HepG2 (cell line): ENCODE measurements at regions not wholly inside any gene's neighbourhood (a gene's known extent, or its start where the extent isn't known, plus 50 kb on each side); places are given as distances from the start of the nearest gene placed in this dataset.

Experiments
- CC2D1A ChIP-seq: sonication (generic); formaldehyde crosslinking; IDR thresholded peaks from 2 replicates; pipeline ENCODE4 v1.8.1; 2023; ENCODE audit warnings: mild to moderate bottlenecking, missing genetic modification reagents
- HOXA7 ChIP-seq: sonication (generic); formaldehyde crosslinking; IDR thresholded peaks from 2 replicates; pipeline ENCODE4 v1.8.1; 2022; ENCODE audit warnings: mild to moderate bottlenecking, missing genetic modification reagents, moderate library complexity
- NR2F6 ChIP-seq, 2 experiments: IDR thresholded peaks; 2 replicates each; pipeline ENCODE4 v1.6.1; 2016; ENCODE audit warnings: antibody characterized with exemption in 1 of 2, mild to moderate bottlenecking in 1 of 2
- PHF21A ChIP-seq: sonication (generic); formaldehyde crosslinking; IDR thresholded peaks from 2 replicates; pipeline ENCODE4 v1.5.0; 2020; ENCODE audit warnings: mild to moderate bottlenecking, missing genetic modification reagents
- POLR2G ChIP-seq: fragments of 200-400 bp; formaldehyde crosslinking; IDR thresholded peaks from 2 replicates; pipeline ENCODE4 v1.6.1; 2018; ENCODE audit warnings: mild to moderate bottlenecking, low read depth, low read length, moderate library complexity
- TCF7 ChIP-seq: sonication (generic); IDR thresholded peaks from 2 replicates; pipeline ENCODE4 v1.6.1; 2016; ENCODE audit warnings: antibody characterized with exemption, low read depth
- ZNF607 ChIP-seq: sonication (generic); formaldehyde crosslinking; IDR thresholded peaks from 2 replicates; pipeline ENCODE4 v1.5.1; 2020; ENCODE audit warnings: missing genetic modification reagents, mild to moderate bottlenecking, borderline replicate concordance
- ZNF652 ChIP-seq: IDR thresholded peaks from 2 replicates; pipeline ENCODE4 v1.6.1; 2016; ENCODE audit warnings: low read depth, borderline replicate concordance
- ZNF75D ChIP-seq: sonication (generic); formaldehyde crosslinking; IDR thresholded peaks from 2 replicates; pipeline ENCODE4 v1.8.1; 2023; ENCODE audit warnings: missing genetic modification reagents, mild to moderate bottlenecking, borderline replicate concordance
- ZNF790 ChIP-seq: sonication (generic); formaldehyde crosslinking; IDR thresholded peaks from 2 replicates; pipeline ENCODE4 v1.8.0; 2022; ENCODE audit warnings: missing genetic modification reagents, mild to moderate bottlenecking, borderline replicate concordance
- TF ChIP-seq, protein P1 (sequence below): sonication (generic); formaldehyde crosslinking; IDR thresholded peaks from one replicate; pipeline ENCODE4 v1.5.1; 2020; ENCODE audit warnings: mild to moderate bottlenecking, missing genetic modification reagents; ENCODE audit errors: not compliant biosample characterization
- TF ChIP-seq, protein P2 (sequence below): IDR thresholded peaks from 2 replicates; pipeline ENCODE4 v1.6.1; 2018; ENCODE audit warnings: missing genetic modification reagents
- TF ChIP-seq, protein P3 (sequence below): sonication (generic); formaldehyde crosslinking; IDR thresholded peaks from 2 replicates; pipeline ENCODE4 v1.4.0; 2020; ENCODE audit warnings: missing genetic modification reagents, borderline replicate concordance
- TF ChIP-seq, protein P4 (sequence below): sonication (generic); formaldehyde crosslinking; IDR thresholded peaks from 2 replicates; pipeline ENCODE4 v1.8.1; 2023; ENCODE audit warnings: mild to moderate bottlenecking, missing genetic modification reagents, borderline replicate concordance
- TF ChIP-seq, protein P5 (sequence below): sonication (generic); formaldehyde crosslinking; IDR thresholded peaks from 2 replicates; pipeline ENCODE4 v1.4.0; 2020; ENCODE audit warnings: missing genetic modification reagents
- TF ChIP-seq, protein P6 (sequence below): IDR thresholded peaks from 2 replicates; pipeline ENCODE4 v1.6.1; 2016; ENCODE audit warnings: missing genetic modification reagents, missing compliant biosample characterization

DNA sequence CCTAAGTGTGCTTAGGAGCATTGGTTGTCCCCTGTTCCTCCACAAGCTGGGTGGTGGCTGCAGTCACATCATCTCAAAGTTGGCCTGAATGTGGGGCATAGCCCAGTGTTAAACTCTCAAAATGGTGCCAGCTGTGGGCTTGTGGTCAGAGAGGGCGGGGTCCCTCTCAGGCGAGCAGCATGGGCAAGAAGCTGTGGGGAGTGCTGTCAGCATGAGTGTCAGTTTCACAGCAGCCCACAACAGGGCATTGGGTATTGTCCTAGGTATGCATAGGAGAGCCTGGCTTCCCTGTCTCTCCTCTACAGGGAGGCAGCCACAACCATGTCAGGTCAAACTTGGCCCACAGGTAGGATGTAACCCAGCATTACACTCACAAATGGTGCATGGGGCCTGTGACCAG lies 285.6 kb upstream of the THSD7B start (continued):
- TF ChIP-seq, protein P1, sequence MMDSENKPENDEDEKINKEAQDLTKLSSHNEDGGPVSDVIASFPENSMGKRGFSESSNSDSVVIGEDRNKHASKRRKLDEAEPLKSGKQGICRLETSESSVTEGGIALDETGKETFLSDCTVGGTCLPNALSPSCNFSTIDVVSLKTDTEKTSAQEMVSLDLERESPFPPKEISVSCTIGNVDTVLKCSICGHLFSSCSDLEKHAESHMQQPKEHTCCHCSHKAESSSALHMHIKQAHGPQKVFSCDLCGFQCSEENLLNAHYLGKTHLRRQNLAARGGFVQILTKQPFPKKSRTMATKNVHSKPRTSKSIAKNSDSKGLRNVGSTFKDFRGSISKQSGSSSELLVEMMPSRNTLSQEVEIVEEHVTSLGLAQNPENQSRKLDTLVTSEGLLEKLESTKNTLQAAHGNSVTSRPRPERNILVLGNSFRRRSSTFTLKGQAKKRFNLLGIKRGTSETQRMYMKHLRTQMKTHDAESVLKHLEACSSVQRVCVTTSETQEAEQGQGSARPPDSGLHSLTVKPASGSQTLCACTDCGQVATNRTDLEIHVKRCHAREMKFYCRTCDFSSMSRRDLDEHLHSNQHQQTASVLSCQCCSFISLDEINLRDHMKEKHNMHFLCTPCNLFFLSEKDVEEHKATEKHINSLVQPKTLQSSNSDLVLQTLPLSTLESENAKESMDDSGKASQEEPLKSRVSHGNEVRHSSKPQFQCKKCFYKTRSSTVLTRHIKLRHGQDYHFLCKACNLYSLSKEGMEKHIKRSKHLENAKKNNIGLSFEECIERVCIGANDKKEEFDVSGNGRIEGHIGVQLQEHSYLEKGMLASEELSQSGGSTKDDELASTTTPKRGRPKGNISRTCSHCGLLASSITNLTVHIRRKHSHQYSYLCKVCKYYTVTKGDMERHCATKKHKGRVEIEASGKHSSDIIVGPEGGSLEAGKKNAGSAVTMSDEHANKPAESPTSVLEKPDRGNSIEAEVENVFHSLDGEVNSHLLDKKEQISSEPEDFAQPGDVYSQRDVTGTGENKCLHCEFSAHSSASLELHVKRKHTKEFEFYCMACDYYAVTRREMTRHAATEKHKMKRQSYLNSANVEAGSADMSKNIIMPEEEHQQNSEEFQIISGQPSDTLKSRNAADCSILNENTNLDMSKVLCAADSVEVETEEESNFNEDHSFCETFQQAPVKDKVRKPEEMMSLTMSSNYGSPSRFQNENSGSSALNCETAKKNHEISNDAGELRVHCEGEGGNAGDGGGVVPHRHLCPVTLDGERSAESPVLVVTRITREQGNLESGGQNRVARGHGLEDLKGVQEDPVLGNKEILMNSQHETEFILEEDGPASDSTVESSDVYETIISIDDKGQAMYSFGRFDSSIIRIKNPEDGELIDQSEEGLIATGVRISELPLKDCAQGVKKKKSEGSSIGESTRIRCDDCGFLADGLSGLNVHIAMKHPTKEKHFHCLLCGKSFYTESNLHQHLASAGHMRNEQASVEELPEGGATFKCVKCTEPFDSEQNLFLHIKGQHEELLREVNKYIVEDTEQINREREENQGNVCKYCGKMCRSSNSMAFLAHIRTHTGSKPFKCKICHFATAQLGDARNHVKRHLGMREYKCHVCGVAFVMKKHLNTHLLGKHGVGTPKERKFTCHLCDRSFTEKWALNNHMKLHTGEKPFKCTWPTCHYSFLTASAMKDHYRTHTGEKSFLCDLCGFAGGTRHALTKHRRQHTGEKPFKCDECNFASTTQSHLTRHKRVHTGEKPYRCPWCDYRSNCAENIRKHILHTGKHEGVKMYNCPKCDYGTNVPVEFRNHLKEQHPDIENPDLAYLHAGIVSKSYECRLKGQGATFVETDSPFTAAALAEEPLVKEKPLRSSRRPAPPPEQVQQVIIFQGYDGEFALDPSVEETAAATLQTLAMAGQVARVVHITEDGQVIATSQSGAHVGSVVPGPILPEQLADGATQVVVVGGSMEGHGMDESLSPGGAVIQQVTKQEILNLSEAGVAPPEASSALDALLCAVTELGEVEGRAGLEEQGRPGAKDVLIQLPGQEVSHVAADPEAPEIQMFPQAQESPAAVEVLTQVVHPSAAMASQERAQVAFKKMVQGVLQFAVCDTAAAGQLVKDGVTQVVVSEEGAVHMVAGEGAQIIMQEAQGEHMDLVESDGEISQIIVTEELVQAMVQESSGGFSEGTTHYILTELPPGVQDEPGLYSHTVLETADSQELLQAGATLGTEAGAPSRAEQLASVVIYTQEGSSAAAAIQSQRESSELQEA (CRISPR knock-in tag), result no peak
- TF ChIP-seq ZNF790 (CRISPR knock-in tag) (no peak), NR2F6 (IDR thresholded peaks at IDR 0.05) (no peak), NR2F6 (CRISPR knock-in tag; IDR thresholded peaks at IDR 0.05) (no peak), HOXA7 (CRISPR knock-in tag) (no peak), ZNF75D (CRISPR knock-in tag) (no peak), PHF21A (CRISPR knock-in tag) (no peak), ZNF607 (CRISPR knock-in tag) (no peak), POLR2G (no peak), CC2D1A (no peak), TCF7 (no peak), ZNF652 (CRISPR knock-in tag) (no peak)
- TF ChIP-seq, protein P2, sequence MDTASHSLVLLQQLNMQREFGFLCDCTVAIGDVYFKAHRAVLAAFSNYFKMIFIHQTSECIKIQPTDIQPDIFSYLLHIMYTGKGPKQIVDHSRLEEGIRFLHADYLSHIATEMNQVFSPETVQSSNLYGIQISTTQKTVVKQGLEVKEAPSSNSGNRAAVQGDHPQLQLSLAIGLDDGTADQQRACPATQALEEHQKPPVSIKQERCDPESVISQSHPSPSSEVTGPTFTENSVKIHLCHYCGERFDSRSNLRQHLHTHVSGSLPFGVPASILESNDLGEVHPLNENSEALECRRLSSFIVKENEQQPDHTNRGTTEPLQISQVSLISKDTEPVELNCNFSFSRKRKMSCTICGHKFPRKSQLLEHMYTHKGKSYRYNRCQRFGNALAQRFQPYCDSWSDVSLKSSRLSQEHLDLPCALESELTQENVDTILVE (CRISPR knock-in tag), result no peak
- TF ChIP-seq, protein P3, sequence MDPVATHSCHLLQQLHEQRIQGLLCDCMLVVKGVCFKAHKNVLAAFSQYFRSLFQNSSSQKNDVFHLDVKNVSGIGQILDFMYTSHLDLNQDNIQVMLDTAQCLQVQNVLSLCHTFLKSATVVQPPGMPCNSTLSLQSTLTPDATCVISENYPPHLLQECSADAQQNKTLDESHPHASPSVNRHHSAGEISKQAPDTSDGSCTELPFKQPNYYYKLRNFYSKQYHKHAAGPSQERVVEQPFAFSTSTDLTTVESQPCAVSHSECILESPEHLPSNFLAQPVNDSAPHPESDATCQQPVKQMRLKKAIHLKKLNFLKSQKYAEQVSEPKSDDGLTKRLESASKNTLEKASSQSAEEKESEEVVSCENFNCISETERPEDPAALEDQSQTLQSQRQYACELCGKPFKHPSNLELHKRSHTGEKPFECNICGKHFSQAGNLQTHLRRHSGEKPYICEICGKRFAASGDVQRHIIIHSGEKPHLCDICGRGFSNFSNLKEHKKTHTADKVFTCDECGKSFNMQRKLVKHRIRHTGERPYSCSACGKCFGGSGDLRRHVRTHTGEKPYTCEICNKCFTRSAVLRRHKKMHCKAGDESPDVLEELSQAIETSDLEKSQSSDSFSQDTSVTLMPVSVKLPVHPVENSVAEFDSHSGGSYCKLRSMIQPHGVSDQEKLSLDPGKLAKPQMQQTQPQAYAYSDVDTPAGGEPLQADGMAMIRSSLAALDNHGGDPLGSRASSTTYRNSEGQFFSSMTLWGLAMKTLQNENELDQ (CRISPR knock-in tag), result no peak
- TF ChIP-seq, protein P4, sequence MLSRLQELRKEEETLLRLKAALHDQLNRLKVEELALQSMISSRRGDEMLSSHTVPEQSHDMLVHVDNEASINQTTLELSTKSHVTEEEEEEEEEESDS (CRISPR knock-in tag), result no peak
- TF ChIP-seq, protein P5, sequence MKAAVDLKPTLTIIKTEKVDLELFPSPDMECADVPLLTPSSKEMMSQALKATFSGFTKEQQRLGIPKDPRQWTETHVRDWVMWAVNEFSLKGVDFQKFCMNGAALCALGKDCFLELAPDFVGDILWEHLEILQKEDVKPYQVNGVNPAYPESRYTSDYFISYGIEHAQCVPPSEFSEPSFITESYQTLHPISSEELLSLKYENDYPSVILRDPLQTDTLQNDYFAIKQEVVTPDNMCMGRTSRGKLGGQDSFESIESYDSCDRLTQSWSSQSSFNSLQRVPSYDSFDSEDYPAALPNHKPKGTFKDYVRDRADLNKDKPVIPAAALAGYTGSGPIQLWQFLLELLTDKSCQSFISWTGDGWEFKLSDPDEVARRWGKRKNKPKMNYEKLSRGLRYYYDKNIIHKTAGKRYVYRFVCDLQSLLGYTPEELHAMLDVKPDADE (CRISPR knock-in tag), result no peak
- TF ChIP-seq, protein P6, sequence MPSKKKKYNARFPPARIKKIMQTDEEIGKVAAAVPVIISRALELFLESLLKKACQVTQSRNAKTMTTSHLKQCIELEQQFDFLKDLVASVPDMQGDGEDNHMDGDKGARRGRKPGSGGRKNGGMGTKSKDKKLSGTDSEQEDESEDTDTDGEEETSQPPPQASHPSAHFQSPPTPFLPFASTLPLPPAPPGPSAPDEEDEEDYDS, result no peak
